GM12872 (cell line): ENCODE measurements at regions not wholly inside any gene's neighbourhood (a gene's known extent, or its start where the extent isn't known, plus 50 kb on each side); places are given as distances from the start of the nearest gene placed in this dataset.

Experiments
- CTCF ChIP-seq: IDR thresholded peaks from 3 replicates; pipeline ENCODE4 v1.5.1; 2011; ENCODE audit warnings: low read depth, mild to moderate bottlenecking, low read length, moderate library complexity; ENCODE audit not compliant: insufficient read depth

GRCh38 chrX:42602566-42602965 lies 175.4 kb downstream of the PPP1R2C start:
- no peak for TF ChIP-seq CTCF

- TF ChIP-seq CTCF: no peak
These were observed 175.8 kb downstream of the PPP1R2C start for GRCh38 chrX:42602136-42602535.

- no peak for TF ChIP-seq CTCF
These were observed 180.5 kb downstream of the PPP1R2C start for GRCh38 chrX:42597481-42597880.

- TF ChIP-seq CTCF: no peak
These were observed 191.9 kb downstream of the PPP1R2C start for GRCh38 chrX:42585842-42586621.

- TF ChIP-seq CTCF: no peak
These were observed 200.0 kb downstream of the PPP1R2C start for GRCh38 chrX:42577936-42578470.

GRCh38 chrX:42567268-42567667 lies 210.7 kb downstream of the PPP1R2C start:
- TF ChIP-seq CTCF: no peak

GRCh38 chrX:42565739-42566138 lies 212.2 kb downstream of the PPP1R2C start:
- no peak for TF ChIP-seq CTCF
